BJ (cell line): ENCODE measurements at regions not wholly inside any gene's neighbourhood (a gene's known extent, or its start where the extent isn't known, plus 50 kb on each side); places are given as distances from the start of the nearest gene placed in this dataset.

Source experiments
- CTCF ChIA-PET: fragments of 350-600 bp; formaldehyde crosslinking; extraction: SDS; loops from one replicate; lab custom pipeline; 2021; ENCODE audit warnings: antibody characterized with exemption, inconsistent platforms; lab: Yijun Ruan, JAX
- POLR2A ChIA-PET: fragments of 300-600 bp; sonication (Branson Sonifier 250); formaldehyde crosslinking; extraction: SDS; loops from one replicate; lab custom pipeline; 2021; ENCODE audit warnings: antibody characterized with exemption; lab: Charles Lee
- DNase-seq: peaks from one replicate; pipeline ENCODE4 v3.0.0-alpha.2; 2011; ENCODE audit warnings: low read depth
- H3K27me3 ChIP-seq: 2 replicates; pipeline ENCODE4 v1.6.0; 2011; ENCODE audit warnings: low read length; ENCODE audit not compliant: control insufficient read depth, insufficient read depth
- H3K36me3 ChIP-seq: 2 replicates; pipeline ENCODE4 v1.5.1; 2011; ENCODE audit warnings: low read length; ENCODE audit not compliant: control insufficient read depth, insufficient read depth
- H3K4me3 ChIP-seq: 2 replicates; pipeline ENCODE4 v1.5.1; 2011; ENCODE audit warnings: low read depth, mild to moderate bottlenecking, control low read depth, low read length
- TF ChIP-seq, protein P1 (sequence below): IDR thresholded peaks from 2 replicates; pipeline ENCODE4 v1.5.1; 2011; ENCODE audit warnings: low read depth, mild to moderate bottlenecking, control low read depth, inconsistent platforms, low read length, moderate library complexity; ENCODE audit not compliant: insufficient read depth

DNA sequence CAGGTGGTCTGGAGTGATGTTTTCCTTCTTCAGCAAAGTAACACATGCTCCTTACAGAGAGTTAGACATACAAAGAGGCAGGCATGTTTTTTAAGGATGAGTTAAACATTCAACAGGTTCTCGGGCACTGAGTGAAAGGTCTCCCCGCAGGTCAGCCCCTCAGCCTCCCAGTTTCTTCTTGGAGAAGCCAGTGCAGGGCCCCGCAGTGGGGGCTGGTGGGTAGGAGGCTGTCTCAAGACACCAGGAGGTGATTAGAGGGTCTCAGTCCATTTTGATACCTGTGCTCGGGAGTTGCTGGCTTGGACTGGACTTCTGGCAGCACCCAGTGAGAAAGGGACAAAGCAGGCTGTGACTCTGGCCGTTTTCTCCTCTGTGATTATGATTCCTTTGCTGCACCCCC lies 78.6 kb upstream of the ZNF479 start:
- no peak for DNase-seq
- POLR2A ChIA-PET: no interaction called here
- H3K4me3 ChIP-seq: no peak overlapping the region
- CTCF ChIA-PET: no interaction called here
- TF ChIP-seq, protein P1, sequence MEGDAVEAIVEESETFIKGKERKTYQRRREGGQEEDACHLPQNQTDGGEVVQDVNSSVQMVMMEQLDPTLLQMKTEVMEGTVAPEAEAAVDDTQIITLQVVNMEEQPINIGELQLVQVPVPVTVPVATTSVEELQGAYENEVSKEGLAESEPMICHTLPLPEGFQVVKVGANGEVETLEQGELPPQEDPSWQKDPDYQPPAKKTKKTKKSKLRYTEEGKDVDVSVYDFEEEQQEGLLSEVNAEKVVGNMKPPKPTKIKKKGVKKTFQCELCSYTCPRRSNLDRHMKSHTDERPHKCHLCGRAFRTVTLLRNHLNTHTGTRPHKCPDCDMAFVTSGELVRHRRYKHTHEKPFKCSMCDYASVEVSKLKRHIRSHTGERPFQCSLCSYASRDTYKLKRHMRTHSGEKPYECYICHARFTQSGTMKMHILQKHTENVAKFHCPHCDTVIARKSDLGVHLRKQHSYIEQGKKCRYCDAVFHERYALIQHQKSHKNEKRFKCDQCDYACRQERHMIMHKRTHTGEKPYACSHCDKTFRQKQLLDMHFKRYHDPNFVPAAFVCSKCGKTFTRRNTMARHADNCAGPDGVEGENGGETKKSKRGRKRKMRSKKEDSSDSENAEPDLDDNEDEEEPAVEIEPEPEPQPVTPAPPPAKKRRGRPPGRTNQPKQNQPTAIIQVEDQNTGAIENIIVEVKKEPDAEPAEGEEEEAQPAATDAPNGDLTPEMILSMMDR: no peak
- H3K27me3 ChIP-seq: no peaks in the 10 kb centered on the region
- H3K36me3 ChIP-seq: no peaks in the 10 kb centered on the region

DNA sequence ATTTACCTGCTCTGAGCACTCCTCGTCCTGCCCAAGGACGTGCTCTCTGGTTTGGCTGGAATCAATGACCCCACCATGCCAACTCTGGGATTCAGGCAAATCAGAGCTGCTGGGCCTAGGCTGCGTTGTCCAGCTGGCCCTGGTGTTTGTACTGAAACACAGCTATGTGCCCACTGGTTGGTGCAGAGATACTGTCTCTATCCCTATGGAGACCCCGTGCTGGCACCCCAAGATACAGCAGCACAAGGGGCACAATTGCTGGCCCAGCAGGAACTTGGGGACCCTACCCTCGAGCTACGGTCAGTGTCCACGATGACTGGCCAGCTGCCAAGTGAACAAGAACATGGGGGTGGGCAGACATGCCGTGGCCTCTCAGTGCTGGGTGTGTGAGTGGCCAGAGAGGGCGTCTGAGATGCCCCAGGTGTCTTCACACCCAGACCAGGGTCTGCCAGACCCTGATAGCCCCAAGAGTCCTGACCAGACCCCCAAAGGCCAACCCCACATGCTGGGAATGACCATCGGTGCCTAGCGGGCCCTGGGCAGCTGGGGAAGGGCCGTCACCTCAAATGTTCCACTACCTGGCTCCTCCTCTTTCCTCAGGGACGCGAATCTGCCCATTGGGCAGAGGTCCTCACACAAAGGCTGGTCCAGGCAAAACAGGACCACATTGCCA lies 79.3 kb upstream of the ZNF479 start:
- no peaks in the 10 kb centered on the region for H3K27me3 ChIP-seq
- CTCF ChIA-PET: no interaction called here
- H3K4me3 ChIP-seq: no peak overlapping the region
- no peak for DNase-seq
- H3K36me3 ChIP-seq: no peaks in the 10 kb centered on the region
- POLR2A ChIA-PET: no interaction called here
- TF ChIP-seq, protein P1: no peak

DNA sequence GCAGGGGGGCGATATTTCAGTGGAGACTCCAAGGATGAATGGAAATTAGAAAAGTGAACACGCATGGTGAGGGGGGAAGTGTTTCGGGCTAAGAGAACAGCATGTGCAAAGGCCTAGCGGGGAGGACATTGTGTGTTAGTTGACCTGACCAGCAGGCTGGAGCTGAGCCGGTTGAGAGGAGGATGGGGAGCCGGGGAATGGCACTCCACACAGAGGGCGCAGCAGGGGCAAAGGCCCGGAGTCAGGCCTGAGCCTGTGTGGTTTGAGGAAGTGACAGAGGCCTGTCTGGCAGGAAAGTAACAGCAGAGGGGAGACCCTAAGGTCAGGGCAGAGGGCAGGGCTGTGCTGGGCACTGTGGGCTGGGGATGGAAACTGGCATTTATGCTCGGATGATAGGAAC lies 83.2 kb upstream of the ZNF479 start:
- no peak overlapping the region for H3K4me3 ChIP-seq
- ChIA-PET CTCF (no interaction called here), POLR2A (no interaction called here)
- H3K36me3 ChIP-seq: no peaks in the 10 kb centered on the region
- no peak for DNase-seq
- H3K27me3 ChIP-seq: no peaks in the 10 kb centered on the region
- TF ChIP-seq, protein P1: no peak

DNA sequence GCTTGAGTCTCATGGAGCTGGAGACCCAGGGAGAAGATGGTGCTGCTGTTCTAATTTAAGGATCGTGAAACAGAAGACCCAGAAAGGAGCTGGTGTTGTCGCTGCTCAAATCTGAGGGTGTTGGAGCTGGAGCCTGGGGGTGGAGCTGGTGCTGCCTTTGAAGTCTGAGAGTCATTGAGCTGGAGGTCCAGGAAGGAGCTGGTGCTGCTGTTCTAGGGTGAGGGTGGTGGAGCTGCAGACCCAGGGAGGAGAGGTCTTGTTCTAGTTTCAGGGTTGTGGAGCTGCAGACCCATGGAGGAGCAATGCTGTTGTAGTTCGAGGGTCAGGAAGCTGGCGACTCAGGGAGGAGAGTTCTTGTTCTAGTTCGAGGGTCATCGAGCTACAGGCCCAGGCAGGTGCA lies 84.1 kb upstream of the ZNF479 start:
- POLR2A ChIA-PET: no interaction called here
- CTCF ChIA-PET: no interaction called here

DNA sequence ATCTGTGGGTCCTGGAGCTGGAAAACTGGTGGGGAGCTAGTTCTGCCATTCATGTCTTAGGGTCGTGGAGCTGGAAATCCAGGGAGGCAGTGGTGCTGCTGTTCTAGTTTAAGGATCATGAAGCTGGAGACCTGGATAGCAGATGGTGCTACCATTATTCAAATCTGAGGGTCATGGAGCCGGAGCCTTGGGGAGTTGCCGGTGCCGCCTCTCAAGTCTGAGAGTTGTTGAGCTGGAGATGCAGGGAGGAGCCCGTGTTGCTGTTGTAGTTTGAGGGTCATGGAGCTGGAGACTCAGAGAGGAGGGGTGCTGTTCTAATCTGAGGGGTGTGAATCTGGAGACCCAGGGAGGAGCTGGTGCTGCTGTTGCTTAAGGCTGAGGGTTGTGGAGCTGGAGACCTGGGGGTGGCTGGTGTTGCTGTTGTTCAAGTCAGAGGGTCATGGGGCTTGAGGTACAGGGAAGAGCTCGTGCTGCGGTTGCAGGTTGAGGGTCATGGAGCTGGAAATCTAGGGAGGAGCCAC lies 86.0 kb upstream of the ZNF479 start:
- no peaks in the 10 kb centered on the region for H3K27me3 ChIP-seq
- POLR2A ChIA-PET: no interaction called here
- CTCF ChIA-PET: no interaction called here
- no peaks in the 10 kb centered on the region for H3K36me3 ChIP-seq
- no peak for DNase-seq
- TF ChIP-seq, protein P1: no peak
- H3K4me3 ChIP-seq: no peak overlapping the region

More for the DNA sequence above, 84.1 kb upstream of the ZNF479 start:
- no peak for DNase-seq
- H3K4me3 ChIP-seq: no peak overlapping the region
- no peaks in the 10 kb centered on the region for H3K27me3 ChIP-seq
- no peaks in the 10 kb centered on the region for H3K36me3 ChIP-seq
- TF ChIP-seq, protein P1: no peak
